ENCODE measurements at regions not wholly inside any gene's neighbourhood (a gene's known extent, or its start where the extent isn't known, plus 50 kb on each side); places are given as distances from the start of the nearest gene placed in this dataset.

- CTCF ChIA-PET (ENCODE audit: unreplicated experiment) = no interaction called here
- Histone ChIP-seq H3K27ac (ENCODE audit: low read depth, low read length, poor library complexity, severe bottlenecking) (no peak overlapping the region), H3K4me2 (ENCODE audit: low read length) (no peak overlapping the region), H2AFZ (ENCODE audit: low read length) (no peak overlapping the region), H3K4me1 (ENCODE audit: insufficient read depth, low read length, poor library complexity, severe bottlenecking) (no peaks in the 10 kb centered on the region), H3K9me3 (ENCODE audit: low read length) (no peaks in the 10 kb centered on the region), H3K4me3 (ENCODE audit: low read depth, low read length, poor library complexity, severe bottlenecking) (no peak overlapping the region), H3K36me3 (ENCODE audit: insufficient read depth, low read length) (no peaks in the 10 kb centered on the region), H3K9me2 (ENCODE audit: insufficient read depth, low read length) (no peaks in the 10 kb centered on the region), H3K79me2 (ENCODE audit: insufficient read depth, low read depth, low read length) (no peaks in the 10 kb centered on the region), H4K20me1 (ENCODE audit: insufficient read depth, low read length) (no peaks in the 10 kb centered on the region)
- intact Hi-C loops (cut with micrococcal nuclease; ENCODE audit: unreplicated experiment) = loop anchor here (5.0 kb wide), 1 partner anchor 338 kb away; no protein-coding TSS in a partner anchor
- DNase-seq (ENCODE audit: low spot score) = no peak
- no peak for TF ChIP-seq CTCF (conservative IDR thresholded peaks at IDR 0.05; ENCODE audit: low read length)
- no peak for TF ChIP-seq EZH2phosphoT487 (IDR thresholded peaks at IDR 0.05; ENCODE audit: borderline replicate concordance, low read depth, low read length)
- no TSS peak for BruUV-seq (replicated peaks)
- POLR2A ChIA-PET = interaction anchor here (0.6 kb wide), 1 partner anchor 42 kb away, joined by 4 read pairs; no protein-coding TSS in a partner anchor
These were observed 277.0 kb upstream of the HNRNPA3 start for GRCh38 chr2:176935543-176936102.

GRCh38 chr2:176936410-176936809, 276.2 kb upstream of the HNRNPA3 start:
- POLR2A ChIA-PET = no interaction called here
- no TSS peak for BruUV-seq (replicated peaks)
- no peak for TF ChIP-seq CTCF (conservative IDR thresholded peaks at IDR 0.05; ENCODE audit: low read length)
- no peak for TF ChIP-seq EZH2phosphoT487 (IDR thresholded peaks at IDR 0.05; ENCODE audit: borderline replicate concordance, low read depth, low read length)
- no peak overlapping the region for H3K4me2 ChIP-seq (ENCODE audit: low read length)
- no peaks in the 10 kb centered on the region for H3K9me3 ChIP-seq (ENCODE audit: low read length)
- no peaks in the 10 kb centered on the region for H3K36me3 ChIP-seq (ENCODE audit: insufficient read depth, low read length)
- no peak overlapping the region for H3K4me3 ChIP-seq (ENCODE audit: low read depth, low read length, poor library complexity, severe bottlenecking)
- no peaks in the 10 kb centered on the region for H4K20me1 ChIP-seq (ENCODE audit: insufficient read depth, low read length)
- H3K27ac ChIP-seq (ENCODE audit: low read depth, low read length, poor library complexity, severe bottlenecking) = no peak overlapping the region
- H3K9me2 ChIP-seq (ENCODE audit: insufficient read depth, low read length) = no peaks in the 10 kb centered on the region
- no peaks in the 10 kb centered on the region for H3K79me2 ChIP-seq (ENCODE audit: insufficient read depth, low read depth, low read length)
- no peak overlapping the region for H2AFZ ChIP-seq (ENCODE audit: low read length)
- no peak for DNase-seq (ENCODE audit: low spot score)
- H3K4me1 ChIP-seq (ENCODE audit: insufficient read depth, low read length, poor library complexity, severe bottlenecking) = no peaks in the 10 kb centered on the region
- CTCF ChIA-PET (ENCODE audit: unreplicated experiment) = no interaction called here
- intact Hi-C loops (cut with micrococcal nuclease; ENCODE audit: unreplicated experiment) = loop anchor here (5.0 kb wide), 1 partner anchor 339 kb away; no protein-coding TSS in a partner anchor

GRCh38 chr2:176944998-176945397, 267.6 kb upstream of the HNRNPA3 start:
- intact Hi-C loops (cut with micrococcal nuclease; ENCODE audit: unreplicated experiment) = no loop called here
- ChIA-PET CTCF (ENCODE audit: unreplicated experiment) (no interaction called here), POLR2A (no interaction called here)
- Histone ChIP-seq H3K36me3 (ENCODE audit: insufficient read depth, low read length) (no peaks in the 10 kb centered on the region), H3K4me3 (ENCODE audit: low read depth, low read length, poor library complexity, severe bottlenecking) (no peak overlapping the region), H2AFZ (ENCODE audit: low read length) (no peak overlapping the region), H3K27ac (ENCODE audit: low read depth, low read length, poor library complexity, severe bottlenecking) (no peak overlapping the region), H3K79me2 (ENCODE audit: insufficient read depth, low read depth, low read length) (no peaks in the 10 kb centered on the region), H3K4me2 (ENCODE audit: low read length) (no peak overlapping the region), H3K4me1 (ENCODE audit: insufficient read depth, low read length, poor library complexity, severe bottlenecking) (no peaks in the 10 kb centered on the region), H4K20me1 (ENCODE audit: insufficient read depth, low read length) (no peaks in the 10 kb centered on the region), H3K9me3 (ENCODE audit: low read length) (no peaks in the 10 kb centered on the region), H3K9me2 (ENCODE audit: insufficient read depth, low read length) (no peaks in the 10 kb centered on the region)
- DNase-seq (ENCODE audit: low spot score) = no peak
- TF ChIP-seq CTCF (conservative IDR thresholded peaks at IDR 0.05; ENCODE audit: low read length) (no peak), EZH2phosphoT487 (IDR thresholded peaks at IDR 0.05; ENCODE audit: borderline replicate concordance, low read depth, low read length) (no peak)
- BruUV-seq (replicated peaks) = no TSS peak
